ENCODE measurements at regions not wholly inside any gene's neighbourhood (a gene's known extent, or its start where the extent isn't known, plus 50 kb on each side); places are given as distances from the start of the nearest gene placed in this dataset.

DNA sequence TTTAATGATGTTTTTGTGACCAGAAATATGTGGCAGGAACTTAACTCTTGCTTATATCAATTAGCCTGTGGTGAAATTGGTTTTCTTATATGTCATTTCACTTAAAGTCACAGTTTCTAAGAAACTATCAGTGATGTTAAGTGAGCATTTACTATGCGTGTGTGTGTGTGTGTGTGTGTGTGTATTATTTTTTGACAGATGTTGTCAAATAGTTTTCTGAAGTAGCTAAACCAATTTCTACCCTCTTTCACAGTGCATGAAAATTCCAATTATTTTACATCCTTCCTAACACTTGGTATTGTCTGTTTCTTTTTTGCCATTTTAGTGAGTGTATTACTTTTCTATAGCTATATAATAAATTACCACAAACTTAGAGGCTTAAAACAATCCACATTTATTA lies 122.1 kb upstream of the CAND1 start:
- no peak for DNase-seq (ENCODE audit: low spot score)

DNA sequence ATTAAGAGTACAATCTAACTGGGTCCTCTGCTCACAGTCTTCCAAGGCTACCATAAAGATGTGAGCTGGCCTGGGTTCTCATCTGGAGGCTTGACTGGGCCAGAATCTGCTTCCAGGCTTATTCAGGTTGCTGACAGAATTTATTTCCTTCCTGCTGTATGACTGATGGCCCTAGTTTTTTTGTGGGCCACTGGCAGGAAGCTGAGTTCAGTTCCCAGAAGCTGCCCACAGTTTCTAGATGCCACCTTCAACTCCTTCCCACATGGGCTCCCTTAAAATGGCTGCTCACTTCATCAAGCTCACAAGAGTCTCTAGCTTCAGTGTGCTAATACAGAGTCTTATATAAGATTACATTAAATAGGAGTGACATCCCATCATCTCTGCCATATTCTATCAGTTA lies 121.7 kb upstream of the CAND1 start:
- DNase-seq (ENCODE audit: low spot score) = no peak

DNA sequence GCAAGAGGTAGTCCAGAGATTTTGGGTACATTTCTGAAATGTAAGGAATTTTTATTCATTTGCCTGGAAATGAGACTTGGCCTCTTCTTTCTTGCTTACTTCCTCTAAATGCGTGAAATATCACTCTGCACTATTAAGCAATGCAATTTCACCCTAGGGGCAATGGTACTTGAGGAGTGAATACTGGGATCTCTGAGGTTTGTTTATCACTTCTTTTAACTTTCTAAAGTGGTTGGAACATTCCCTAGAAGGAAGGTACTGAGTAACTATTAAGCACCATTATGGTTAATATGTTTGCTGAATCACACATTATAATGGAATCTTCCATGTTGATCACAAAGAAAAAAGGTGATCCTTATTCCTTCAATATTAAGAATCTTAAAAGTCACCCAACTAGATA lies 120.9 kb upstream of the CAND1 start:
- DNase-seq (ENCODE audit: low spot score) = no peak

DNA sequence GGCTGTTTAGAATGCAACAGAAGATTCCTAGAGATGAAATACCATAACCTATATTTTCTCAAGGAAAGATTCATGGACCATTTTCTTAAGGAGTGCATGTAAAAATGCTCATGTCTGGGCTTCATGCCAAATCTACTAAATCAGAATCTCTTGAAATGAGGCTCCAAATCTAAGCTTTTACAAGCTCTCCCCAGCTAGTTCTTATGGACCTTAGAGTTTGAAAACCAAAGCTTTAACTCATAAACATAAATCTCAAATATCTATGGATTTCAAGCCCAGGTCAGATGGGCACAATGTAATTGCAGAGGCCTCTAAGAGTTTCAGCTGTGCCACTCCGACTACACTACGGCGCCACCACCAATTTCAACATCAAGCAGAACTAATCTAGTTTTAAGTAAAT lies 117.3 kb upstream of the CAND1 start:
- no peak for DNase-seq (ENCODE audit: low spot score)

DNA sequence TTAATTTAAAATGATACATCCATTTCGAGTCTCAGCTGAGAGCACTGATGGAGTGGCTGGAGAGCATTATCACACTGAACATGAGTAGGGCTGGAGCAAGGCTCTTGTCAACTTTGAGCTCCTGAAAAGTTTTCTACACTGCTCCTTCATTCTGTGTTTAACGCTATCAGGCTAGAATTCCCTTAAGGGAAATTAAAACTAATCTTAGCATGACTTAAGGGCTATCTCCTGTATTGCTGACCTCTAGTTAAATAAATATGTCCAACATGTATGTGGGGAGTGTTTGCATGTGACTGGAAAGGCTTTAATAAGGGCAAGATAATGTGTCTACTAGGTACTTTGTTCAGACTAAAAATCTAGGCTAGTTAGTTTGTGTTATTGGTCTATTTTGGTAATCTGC lies 116.7 kb upstream of the CAND1 start:
- no peak for DNase-seq (ENCODE audit: low spot score)

DNA sequence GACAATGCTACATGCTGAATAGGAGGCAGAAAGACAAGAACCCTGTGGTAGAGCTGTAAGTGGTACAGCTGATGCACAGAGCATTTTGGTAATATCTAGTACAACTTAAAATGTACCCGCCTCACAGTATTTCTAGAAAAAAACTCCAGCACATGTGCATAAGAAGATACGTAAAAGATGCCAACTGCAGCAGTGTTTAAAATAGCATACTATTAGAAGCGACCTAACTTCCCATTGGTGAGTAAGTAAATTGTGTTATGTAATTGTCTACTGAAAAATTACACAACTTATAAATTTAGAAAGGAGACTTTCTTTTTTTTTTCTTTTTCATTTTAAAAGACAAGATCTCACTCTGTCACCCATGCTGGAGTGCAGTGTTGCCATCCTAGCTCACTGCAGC lies 114.3 kb upstream of the CAND1 start:
- DNase-seq (ENCODE audit: low spot score) = peak; percentile 58

DNA sequence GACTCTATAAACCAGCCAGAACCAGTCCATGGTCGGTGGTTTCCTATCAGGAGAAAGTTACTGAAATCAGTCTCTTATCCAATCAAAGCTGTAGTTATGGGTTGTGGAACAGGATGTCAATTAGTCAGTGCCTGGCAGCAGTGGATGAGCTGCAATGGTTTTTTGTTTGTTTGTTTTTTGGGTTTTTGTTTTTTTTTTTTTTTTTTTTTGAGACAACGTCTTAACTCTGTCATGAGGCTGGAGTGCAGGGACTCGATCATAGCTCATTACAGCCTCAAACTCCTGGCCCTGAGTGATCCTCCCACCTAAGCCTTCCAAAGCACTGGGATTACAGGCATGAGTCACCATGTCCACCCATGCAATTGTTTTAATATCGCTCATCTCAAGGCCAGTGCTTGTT lies 113.3 kb upstream of the CAND1 start:
- DNase-seq (ENCODE audit: low spot score) = no peak

DNA sequence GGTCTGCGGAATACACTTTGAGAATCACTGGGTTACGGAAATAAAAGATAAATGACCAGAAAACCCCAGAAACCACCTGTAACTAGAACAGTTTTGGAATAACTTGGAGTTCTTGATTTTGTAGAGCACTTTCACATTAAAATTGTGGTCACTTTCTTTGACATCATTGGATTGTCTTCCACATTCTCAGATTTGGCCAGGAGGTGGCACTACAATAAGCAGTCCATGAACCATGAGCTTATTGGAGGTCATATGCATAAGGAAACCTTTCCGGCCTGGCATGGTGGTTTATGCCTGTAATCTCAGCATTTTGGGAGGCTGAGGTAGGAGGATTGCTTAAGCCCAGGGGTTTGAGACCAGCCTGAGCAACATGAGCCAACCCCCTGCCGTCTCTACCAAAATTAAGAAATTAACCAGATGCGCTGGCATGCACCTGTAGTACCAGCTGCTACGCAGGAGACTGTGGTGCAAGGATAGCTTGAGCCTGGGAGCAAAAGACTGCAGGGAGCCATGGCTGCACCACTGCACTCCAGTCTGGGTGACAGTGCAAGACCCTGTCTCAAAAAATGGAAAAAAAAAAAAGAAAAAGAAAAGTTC lies 107.7 kb upstream of the CAND1 start:
- DNase-seq (ENCODE audit: low spot score) = no peak

DNA sequence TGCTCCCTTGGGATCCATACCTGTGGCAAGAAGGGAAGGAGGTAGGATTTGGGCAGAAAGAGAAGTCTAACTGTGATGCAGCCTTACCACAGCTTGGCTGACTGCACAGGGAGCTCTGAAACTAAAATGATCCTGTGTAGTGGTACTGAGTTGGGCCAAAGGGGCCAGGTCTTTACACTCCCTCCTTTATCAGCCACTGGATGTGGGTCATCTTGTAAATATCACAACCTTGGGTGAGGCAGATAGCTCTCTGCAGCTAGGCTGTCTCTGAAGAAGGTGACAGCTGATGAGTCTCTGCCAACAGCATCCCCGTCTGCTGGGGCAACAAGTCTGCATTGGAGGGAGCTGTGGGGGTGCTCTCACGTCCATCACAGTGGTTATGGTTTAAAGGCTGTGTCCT lies 95.9 kb upstream of the CAND1 start:
- DNase-seq (ENCODE audit: low spot score) = no peak

DNA sequence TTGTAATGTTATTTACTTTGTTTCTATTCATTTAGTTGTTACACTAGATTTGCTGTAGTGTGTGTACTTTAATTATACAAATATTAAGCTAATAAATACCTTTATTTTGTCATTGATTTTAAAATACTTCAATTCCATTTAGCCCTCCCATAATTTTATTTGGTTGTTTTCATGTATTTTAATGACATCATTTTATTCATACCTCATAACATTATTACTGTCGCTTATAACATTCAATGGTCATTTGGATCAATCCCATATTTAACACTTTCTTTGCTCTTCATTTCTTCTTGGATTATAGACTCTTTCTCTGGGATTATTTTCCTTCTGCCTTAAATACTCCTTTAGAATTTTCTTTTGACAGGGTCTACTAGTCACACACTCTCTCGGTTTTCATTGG lies 86.6 kb upstream of the CAND1 start:
- no peak for DNase-seq (ENCODE audit: low spot score)

DNA sequence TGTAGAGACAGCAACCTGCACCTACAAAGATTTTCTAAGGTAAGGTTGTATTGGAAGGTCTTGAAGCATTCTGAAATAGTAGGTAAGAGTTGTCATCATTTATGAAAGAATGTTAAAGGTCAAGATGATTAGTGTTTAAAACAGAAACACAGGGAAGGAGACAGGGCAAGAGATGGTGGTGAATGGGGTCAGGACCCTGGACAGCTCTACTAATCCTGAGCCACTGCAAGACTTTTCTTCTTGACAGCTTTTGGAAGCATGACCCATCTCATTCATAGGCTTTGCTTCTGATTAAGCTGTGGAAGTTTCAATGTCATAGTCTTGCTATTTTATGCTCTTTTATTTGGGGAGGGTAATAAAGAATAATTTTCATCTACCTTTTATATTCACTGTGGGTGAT lies 75.5 kb upstream of the CAND1 start:
- DNase-seq (ENCODE audit: low spot score) = no peak

DNA sequence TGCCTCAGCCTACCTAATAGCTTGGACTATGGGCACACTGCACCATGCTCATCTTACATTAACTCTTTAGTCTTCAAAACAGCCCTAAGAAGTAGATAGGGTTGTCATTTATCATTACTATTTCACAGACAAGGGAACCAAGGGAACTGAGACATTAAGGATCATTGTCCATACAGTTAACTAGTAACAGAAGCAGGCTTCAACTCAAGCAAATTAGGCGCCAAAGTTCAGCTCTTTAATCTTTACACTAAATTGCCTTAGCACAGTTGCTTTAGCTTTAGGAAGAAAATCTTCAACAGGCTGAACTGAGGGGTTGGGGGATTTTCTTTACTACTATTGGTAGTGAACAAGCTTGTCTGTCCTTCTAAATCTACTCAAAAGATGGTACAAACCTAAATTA lies 68.8 kb upstream of the CAND1 start:
- no peak for DNase-seq (ENCODE audit: low spot score)

DNA sequence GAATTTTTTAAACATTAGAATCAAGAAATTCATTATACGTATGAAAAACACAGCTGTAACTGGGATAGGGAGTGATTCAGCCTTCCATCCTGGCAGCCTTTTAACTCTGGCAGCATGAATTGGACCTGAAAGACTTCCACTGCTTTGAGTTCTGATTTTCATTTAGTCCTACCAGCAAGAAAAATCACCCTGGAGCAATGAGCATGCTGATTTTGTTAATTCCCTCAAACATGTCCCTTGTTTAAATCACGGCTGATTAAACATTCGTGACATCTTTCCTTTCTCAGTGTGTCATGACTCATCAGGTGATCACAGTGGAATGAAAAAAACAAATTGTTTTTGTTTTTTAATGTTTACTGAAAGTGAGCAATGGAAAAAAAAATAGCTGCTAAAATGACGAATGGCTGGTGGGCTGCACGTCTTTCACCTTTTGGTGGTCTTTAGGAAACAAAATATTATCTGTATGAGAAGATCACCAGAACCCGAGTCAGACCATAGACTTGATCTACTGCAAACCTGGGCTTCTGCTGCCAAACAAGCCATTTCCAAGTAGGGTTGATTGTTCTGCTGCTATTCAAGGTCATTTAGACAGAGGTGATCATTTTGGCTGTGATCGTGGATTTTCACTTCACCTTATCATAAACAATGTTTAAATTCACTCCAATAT lies 67.0 kb upstream of the CAND1 start:
- no peak for DNase-seq (ENCODE audit: low spot score)

DNA sequence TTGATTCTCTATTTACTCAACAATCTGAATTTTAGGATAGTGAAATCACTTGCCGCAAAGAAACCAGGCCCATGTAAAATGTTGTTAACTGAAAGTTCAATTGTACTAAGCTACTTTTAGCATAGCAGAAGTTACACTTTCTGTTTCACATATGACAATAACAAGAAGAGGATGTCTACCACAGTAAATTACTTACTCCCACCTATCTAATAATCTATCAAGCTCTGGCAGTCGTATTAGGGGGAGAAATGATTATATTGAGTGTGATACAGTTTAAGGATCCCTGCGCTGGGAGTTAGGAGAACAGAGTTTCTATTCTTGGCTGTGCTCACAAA lies 66.5 kb upstream of the CAND1 start:
- DNase-seq (ENCODE audit: low spot score) = no peak

DNA sequence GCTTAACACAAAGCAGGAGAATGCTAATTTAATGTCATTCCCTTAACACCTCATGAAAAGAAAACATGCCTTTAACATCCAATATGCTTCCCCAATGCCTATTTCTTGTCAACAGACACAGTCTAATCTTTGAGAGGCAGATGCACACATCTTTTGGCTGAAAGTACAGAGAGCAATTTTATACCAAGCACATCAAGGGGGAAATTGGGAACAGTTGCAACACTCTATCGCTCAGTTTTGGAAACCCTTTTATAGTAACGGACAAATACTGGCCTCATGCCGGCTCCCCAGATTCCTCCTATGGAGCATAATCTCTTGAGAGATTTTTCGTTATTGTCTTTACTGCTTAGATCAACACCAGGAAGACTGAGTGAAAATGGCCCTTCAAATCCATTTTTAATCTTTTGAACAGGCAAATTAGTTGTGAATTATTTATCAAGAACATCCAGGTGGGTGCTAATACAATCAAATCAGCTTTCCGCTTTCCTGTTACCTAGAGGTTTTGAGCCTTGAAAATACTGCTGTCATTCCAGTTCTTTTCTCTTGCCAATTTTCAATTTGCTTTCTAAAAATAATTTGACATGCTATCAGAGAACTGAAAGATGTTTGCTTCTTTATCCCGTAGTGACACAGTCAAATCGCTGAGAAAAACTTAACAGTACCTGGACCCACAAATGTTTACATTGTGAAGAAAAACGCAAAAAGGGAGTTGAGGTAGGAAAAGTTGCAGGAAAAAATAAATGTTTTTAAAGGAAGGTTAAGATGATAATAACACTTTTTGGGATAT lies 60.7 kb upstream of the CAND1 start:
- DNase-seq (ENCODE audit: low spot score) = no peak

DNA sequence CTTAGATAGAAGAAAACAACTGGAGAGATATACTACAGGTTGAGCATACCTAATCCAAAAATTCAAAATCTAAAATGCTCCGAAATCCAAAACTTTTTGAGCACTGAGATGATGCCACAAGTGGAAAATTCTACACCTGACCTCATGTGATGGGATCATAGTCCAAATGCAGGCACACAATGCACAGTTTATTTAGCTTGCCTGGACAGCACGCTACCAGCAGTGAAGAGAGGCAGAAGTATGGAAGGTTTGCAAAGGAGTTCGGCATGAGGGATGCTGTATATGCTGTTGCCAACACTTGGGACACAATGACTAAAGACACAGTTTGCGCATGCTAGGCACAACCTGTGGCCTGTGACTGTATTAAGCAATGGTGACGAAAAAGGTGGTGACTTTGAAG lies 58.1 kb upstream of the CAND1 start:
- no peak for DNase-seq (ENCODE audit: low spot score)

DNA sequence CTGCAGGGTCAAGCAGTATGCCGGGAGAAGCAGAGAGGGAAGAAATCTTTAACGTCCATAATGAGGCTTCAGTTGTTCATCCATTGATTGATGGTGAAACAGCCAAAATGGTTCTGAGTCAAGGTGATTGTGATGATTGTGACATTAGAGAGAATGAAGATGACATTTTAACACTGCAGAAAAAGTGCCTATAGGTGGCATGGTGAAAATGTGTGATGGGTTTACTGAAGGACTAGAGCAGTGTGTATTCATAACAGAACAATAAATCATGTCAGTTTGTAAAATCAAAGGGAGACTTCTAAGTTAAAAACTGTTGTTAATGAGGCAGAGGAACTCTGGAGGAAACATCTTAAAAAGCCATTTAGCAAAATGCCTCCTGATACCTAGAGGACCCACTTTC lies 57.7 kb upstream of the CAND1 start:
- no peak for DNase-seq (ENCODE audit: low spot score)

DNA sequence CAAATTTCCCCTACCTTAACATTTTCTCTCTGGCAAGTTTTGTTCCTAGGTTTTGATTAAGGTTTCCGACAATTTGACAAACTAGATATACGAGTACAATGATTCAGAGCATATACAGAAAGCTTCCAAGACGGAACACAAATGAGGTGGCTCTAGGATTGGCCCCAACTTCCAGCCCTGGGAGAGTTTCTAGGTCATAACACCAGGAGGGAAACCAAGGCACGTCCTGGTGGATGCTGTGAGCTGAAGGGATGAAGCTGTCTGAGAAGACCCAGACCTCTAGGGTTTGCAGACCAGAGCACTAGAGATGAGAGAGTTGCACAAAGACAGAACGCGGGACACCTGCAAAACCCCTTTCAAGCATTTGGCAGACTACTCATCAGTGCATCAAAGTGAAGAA lies 51.5 kb upstream of the CAND1 start:
- DNase-seq (ENCODE audit: low spot score) = no peak

All from putamen (tissue), 1 donor.